IPS DF 19.7 (cell line): ENCODE measurements at regions not wholly inside any gene's neighbourhood (a gene's known extent, or its start where the extent isn't known, plus 50 kb on each side); places are given as distances from the start of the nearest gene placed in this dataset.
"Not testable (repeated sequence)": the region's sequence is repeated elsewhere in the genome, so short reads cannot be mapped to it uniquely, and the experiment has no call there.

Experiments
- DNase-seq: peaks from one replicate; pipeline ENCODE4 v3.0.0-alpha.2; 2013; ENCODE audit warnings: low read depth, low spot score

DNA sequence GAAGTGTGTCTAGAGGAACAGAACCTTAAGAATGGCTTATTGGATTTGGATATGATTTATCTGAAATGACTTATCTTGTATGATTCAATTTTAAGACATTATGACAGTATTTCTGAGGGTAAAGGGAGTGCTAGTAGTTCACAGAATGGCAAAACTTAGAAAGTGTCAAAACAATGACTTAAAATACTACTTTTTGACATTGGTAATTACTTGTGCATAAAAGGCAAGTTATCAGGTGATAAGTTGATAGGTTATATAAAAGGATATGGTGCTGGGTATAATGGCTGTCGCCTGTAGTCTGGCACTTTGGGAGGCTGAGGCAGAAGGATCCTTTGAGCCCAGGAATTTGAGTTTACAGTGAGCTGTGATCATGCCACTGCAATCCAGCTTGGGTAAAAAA lies 494.4 kb downstream of the CDH9 start:
- no peak for DNase-seq

DNA sequence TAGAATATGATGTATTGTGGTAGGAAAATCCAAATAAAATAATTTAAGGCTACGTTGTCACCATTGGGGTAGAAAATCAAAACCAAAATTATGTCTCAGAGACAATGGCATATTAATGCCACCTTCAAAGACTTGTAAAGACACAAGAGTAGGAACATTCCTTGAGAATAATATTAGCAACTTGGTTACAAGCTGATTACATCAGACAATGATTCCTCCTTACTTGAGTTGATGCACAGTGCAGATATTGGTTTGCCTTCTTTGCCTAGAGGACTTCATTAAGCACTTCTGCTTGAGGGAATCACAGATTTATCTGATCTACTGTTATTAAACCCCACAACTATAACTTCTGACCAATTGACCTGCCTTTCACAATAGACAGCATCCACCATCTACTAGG lies 500.2 kb downstream of the CDH9 start:
- no peak for DNase-seq

DNA sequence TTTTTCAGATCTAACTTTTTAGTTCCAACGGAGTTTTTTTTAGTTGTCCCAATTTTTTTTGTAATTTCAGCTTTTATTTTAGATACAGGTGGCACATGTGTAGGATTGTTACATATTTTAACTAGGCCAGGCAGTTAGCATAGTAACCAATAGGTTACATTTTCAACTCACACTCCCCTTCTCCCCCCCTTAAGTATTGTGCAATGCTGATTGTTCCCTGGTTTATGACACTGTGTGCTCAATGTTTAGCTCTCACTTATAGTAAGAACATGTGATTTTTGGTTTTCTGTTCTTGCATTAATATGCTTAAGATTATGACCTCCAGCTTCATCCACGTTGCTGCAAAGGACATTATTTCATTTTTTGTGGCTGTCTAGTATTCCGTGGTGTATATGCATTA lies 503.2 kb downstream of the CDH9 start:
- no peak for DNase-seq

DNA sequence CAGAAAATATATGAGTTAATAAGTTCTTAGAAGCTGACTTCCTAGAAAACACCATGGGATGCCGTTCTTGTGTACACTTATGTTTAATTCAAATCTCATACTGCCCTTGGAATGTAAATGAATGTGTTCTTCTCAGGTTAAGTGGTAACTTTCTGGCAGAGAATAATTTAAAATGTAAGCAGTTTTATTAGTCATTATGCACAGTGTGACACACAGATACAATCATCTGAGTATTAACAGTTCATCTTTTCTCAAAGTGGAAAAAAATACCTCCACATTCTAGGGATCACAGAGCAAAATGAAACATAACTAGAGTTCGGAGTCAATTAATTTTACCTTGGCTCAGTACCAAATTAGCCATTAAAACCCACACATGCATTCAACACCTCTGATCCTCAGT lies 508.1 kb downstream of the CDH9 start:
- DNase-seq = no peak

DNA sequence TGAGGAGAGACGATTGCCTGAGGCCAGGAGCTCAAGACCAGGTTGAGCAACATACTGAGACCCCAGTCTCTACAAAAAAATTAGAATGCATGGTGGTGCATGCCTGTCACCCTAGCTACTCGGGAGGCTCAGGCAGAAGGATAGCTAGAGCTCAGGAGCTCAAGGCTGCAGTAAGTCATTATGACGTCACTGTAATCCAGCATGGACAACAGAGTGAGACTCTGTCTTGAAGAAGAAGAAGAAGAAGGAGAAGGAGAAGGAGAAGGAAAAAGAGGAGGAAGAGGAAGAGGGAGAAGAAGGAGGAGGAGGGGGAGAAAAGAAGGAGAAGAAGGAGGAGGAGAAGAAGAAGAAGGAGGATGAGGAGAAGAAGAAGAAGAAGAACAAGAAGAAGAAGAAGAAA lies 519.1 kb downstream of the CDH9 start:
- DNase-seq = no peak

DNA sequence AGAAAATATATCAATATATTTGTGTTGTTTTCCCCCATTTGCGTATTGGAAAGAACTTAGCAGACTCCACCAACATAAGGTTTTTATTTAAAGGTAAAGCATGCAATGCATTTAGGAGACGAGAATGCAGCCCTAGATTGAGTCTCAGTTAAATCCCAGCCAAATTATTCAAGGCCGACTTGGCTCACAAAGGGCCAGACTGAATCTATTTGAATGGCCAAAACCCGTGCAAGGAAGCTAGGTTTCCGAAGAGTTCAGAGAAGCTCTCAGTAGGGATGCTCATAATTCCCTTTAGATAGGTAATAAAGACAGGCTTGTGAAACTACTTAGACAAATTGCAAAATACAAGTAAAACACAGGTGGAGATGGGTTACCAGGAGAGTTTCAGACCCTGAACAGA lies 520.3 kb downstream of the CDH9 start:
- no peak for DNase-seq

DNA sequence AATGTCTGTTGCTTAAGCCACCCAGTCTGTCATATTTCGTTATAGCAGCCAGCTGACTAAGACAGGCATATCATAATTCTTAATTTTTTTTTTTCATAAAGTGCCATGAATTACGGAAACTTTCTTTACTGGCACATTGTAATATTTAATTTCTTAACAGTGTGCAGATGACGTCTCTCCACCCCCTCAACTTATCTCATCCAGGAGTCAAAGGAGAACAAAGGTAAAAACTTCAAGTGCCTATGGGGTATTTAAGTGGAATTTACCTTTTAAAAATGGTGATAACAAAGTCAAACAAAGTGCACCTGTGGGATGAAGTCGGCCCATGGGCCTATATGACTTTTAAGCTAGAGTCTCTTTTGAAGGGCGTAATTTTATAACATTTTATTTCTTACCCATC lies 539.4 kb downstream of the CDH9 start:
- DNase-seq = no peak

DNA sequence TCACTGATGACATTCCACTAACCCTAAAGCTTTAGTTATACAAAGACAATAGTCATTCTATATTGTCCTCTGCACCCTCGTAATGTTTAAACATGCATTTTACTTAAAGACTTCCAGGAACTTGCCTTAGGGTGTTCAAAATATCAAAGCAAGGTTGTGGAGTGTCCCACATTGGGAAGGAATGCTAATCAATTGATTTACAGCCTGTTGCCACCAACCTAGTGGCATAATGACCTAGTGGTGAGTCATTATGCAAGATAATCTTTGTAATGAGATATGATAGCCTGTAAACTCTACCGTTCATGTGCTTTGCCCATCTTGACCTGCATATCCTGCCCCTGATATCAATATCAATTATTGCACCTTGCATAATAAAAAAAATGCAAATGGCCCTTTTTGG lies 542.9 kb downstream of the CDH9 start:
- no peak for DNase-seq

DNA sequence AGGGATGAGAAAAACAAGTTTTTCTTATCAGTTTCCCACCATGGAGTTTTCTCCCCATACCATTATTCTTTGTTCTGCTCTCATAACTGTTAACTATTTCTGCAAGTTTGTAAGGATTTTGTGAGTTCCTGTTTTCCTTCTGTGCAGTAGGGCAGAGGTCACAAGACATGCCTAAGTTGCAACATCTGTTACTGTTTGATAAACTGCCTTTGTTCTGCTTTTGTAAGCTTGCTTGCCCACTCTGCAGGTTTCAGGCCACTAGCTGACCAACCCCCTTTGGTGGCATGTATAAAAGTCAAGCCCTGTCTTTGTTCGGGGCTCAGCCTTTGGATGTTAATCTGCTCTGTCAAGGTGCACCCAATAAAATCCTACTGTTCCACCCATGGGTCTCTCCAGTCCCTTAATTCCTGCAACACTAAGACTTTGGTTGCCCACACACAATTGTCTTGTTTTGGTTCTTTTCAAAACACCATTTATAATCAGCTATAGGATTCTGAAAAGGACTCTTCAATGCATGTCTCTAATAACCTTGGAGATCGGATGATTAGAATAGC lies 545.4 kb downstream of the CDH9 start:
- DNase-seq = no peak

DNA sequence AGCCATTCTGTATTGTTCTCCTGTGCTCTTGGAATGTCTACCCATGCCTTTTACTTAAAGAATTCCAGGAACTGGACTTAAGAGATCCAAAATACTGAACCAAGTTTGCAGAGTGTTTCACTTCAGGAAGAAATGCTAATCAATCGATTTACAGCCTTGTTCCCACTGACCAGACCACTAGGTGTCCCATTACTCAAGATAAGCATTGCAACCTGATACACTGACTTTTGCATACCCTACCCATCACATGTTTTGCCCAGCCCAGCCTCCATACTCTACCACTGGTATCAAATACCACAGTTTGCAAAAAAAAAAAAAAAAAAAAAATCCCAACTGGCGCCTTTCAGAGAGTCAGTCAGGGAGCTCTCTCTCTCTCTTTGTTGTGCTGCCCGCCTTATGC lies 550.8 kb downstream of the CDH9 start:
- DNase-seq = no peak

DNA sequence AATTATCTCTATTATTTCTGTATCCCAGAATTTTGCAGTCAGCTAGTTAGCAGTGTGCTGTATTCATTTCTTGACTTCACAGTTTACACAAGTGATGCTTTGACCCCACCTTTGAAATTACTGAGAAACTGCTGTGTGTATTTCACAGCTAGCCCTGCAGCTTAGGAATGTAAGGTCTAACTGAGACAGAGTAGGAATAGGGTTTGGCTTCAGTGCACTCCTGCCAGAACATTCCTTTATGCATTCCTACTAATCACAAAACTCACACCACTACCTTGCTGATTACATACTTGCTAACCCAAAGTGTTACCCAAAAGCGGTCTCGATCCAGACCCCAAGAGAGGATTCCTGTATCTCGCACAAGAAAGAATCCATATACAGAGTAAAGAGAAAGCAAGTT lies 551.8 kb downstream of the CDH9 start:
- no peak for DNase-seq

DNA sequence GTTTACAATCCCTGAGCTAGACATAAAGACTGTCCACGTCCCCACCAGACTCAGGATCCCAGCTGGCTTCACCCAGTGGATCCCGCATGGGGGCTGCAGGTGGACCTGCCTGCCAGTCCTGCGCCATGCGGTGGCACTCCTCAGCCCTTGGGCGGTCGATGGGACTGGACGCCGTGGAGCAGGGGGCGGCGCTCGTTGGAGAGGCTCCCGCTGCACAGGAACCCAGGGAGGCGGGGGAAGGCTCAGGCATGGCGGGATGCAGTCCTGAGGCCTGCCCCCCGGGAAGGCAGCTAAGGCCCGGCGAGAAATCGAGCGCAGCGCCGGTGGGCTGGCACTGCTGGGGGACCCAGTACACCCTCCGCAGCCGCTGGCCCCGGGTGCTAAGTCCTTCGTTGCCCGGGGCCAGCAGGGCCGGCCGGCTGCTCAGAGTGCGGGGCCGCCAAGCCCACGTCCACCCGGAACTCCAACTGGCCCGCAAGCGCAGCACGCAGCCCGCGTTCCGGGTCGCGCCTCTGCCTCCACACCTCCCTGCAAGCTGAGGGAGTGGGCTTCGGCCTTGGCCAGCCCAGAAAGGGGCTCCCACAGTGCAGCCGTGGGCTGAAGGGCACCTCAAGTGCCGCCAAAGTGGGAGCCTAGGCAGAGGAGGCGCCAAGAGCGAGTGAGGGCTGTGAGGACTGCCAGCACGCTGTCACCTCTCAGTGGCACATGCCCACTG lies 553.1 kb downstream of the CDH9 start:
- DNase-seq = not testable (repeated sequence)

DNA sequence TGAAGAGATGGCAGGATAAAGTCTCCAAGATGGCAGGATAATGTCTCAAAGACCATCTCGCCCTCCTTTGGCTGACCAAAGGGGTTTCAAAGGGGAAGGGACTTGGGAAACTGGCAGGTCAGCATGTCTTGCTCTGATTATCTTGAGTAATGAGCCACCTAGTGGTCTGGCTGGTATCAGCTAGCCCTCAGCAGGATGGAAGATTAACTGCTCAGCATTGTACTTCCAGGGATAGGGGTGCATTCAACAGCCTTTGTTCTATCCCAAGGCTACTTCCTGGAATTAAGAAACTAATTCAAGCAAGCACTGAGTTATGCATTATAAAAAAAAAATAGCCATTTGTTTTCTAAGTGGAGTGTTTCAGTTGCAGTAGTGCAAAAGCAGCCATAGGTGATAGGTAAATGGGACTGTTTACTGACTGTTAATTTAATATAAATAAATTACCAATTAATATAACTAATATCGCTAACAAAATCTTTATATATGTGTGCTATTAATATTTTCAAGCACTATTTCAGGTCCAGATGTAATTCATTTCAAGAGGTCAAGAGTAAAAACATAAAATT lies 555.5 kb downstream of the CDH9 start:
- DNase-seq = no peak

DNA sequence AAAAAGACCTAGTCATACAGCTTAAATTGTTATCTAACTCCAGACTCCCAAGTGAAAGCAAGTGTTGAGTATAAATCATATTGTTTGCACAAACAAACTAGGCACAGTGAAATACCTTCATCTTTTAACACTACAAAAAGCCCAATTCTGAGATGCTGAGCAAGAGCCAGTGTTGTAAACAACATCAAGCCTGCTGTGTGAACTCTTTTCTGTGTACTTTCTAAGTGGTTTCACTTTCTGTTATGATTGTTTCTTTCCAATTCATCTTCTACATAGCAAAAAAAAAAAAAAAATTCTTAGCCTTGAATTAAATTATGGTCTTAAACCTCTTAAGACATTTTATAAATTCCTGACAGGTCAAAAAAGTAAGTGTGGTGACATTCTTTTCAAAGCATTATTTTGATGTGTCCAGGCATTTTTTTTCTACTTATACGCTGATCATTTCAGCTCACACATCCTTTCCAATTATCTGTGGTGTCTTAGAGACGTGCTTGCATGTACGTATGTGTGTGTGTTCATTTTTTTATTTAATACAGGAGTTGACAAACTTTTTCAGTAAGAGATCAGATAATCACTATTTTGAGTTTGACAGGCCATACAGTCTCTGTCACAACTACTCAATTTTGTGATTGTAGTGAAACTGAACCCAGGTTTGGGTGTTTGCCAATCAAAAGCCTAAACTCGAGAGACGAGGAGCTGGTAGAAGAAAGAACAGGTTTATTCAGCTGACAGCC lies 556.1 kb downstream of the CDH9 start:
- no peak for DNase-seq

DNA sequence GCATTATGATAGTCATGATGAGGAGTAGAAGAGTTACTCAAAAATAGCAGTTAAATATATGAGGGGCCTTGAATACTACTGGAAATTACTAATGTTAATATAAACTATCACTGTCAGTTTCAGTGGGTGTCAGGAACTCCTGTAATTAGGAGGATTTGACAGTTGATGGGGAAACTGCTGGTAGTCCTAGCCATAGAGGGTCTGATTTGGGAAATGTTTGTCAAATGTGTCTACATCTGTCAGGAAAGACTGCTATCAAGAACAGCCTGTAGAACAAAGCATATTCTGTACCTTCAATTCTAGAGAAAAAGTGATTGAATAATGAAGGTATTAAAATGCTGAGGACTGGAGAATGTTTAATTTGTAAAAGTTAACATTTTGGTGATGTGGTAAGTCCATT lies 567.9 kb downstream of the CDH9 start:
- no peak for DNase-seq

DNA sequence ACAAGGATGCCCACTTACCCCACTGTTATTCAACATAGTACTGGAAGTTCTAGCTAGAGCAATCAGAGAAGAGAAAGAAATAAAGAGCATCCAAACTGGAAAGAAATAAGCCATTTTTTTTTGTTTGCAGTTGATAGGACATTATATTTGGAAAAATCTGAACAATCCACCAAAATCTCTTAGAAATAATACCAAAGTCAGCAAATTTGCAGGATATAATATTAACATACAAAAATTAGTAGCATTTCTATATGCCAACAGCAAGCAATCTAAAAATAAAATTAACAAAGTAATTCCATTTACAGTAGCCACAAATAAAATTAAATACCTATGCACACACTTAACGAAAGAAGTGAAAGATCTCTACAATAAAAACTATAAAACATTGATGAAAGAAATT lies 599.3 kb downstream of the CDH9 start:
- DNase-seq = no peak

DNA sequence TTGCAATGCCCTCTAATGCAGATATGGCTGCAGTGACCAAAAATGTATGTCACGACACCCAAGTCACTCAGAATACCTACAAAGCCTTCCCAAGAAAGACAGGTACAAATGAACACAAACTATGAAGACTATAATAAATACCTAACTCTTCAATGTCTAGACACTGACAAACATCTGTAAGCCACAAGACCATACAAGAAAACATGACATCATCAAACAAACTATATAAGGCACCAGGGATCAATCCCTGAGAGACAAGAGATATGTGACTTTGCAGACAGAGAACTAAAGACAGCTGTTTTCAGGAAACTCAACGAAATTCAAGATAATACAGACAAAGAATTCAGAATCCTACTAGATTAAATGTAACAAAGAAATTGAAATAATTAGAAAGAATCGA lies 603.7 kb downstream of the CDH9 start:
- no peak for DNase-seq

DNA sequence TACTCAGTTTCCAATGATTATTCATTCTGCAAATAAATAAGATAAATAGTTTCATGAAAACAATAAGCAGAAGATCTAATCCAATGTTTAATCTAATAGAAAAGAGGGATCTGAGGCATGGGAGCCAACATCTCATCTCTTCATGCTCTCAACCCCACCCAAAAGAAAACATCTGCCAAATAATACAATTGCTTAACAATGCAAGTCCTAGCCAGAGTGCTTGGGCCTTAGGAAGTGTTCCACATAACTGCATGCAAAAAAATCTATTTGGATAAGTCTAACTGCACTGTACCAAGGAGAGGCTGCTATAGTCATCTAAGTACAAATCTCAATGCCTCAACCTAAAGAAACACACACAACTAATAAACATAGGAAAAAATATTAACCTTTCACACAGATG lies 606.0 kb downstream of the CDH9 start:
- DNase-seq = no peak

DNA sequence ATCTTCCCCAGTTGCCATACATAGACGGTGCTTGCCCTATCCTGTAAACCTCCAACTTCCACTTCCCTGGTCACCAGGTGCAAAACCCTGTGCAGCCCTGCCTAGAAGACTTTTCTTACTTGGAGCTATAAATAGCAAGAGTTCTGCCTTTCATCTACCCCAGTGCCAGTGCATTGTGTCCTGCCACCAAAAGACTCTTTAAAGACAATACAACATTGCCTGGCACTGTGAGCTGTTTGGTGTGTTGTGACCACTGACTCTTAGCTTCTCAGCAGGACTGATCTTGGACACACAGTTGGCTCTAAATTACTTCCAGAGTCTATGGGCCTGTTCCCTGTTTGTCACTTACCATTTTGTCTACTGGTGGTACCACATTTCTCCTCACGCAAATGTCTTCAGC lies 608.1 kb downstream of the CDH9 start:
- DNase-seq = no peak

DNA sequence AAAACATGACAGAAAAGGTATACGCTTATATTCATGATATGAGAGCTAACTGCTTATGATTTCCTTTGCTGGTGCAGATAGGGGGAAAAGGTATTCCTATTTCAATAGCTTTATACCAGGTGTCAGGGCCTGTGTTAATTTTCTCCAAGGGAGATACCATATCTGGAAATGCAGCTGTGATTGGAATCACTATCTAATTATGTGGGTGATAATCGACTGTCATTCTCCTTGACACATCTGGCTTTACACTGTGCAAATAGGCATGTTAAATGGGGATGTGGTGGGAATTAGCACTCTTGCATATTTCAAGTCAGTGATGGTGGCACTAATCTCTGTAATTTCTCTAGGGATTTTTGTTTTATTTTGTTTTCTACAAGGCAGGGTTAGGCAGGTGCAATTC lies 611.1 kb downstream of the CDH9 start:
- no peak for DNase-seq

DNA sequence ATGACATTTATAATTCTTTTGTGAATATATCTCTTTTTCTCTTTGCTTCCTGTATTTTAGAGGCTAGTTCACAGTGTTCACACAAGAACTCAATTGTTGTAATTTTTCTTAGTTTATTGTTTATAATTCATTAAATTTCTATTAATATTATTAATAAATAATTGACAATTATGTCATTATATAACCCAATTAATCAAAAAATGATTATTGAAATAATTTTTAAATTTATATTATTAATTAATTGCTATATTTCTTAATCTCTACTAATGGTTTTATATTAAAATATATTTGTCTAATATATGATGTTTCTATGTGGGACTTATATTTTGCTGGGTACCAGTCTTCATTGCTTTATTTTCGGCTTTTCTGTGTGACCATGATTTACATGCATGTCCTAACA lies 618.4 kb downstream of the CDH9 start:
- DNase-seq = no peak

DNA sequence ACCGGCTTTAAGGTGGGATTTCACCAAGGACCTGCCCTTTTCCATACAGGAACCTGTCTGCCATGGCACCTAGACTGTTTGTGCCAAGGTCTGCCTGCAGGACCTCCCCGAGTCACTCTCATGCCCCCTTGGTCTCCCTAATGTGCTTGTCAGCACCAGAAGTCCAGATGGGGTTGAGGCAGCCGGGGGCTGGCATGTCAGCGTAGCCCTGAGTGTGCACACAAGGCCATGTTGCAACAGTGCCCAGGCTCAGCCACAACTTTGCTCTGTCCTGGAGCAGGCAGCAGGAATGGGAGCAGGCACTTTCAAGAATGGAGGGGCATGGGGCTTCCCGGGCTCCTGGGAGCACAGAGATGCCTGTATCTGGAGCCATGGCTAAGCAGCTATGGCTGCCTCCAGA lies 621.5 kb downstream of the CDH9 start:
- DNase-seq = no peak
